ENCODE measurements at regions not wholly inside any gene's neighbourhood (a gene's known extent, or its start where the extent isn't known, plus 50 kb on each side); places are given as distances from the start of the nearest gene placed in this dataset.

GRCh38 chr1:56240400-56240799, 339.0 kb downstream of the PLPP3 start (continued):
- TF ChIP-seq, protein P1, sequence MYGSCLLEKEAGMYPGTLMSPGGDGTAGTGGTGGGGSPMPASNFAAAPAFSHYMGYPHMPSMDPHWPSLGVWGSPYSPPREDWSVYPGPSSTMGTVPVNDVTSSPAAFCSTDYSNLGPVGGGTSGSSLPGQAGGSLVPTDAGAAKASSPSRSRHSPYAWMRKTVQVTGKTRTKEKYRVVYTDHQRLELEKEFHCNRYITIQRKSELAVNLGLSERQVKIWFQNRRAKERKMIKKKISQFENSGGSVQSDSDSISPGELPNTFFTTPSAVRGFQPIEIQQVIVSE (CRISPR knock-in tag; IDR thresholded peaks at IDR 0.05; ENCODE audit: borderline replicate concordance) = no peak

DNA sequence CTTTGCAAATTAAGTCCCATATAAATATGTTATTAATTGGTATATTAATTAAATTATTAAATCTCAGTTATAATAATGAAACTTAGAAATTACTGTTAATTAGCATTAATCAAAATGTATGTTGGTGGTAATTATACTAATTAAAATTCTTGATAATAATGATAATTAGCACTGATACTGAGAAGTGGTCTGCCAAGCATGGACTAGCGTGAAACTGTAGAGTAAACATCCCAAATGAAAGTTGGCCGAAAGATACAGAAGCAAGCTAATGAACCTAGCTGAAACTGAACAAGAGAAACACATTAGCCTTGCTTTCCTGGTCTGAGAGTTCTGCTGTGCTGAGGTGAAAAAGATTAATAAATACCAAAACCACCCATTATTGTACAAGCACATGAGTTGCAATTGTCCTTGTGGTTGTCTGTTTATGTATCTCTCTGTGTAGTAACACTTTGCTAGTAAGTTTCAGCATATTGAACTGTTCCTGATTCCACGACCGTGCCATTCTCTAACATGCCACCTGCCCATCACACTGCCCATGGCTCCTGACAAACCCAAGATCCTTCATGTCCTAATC, 341.8 kb downstream of the PLPP3 start:
- TF ChIP-seq TP53 (CRISPR knock-in tag; IDR thresholded peaks at IDR 0.05) = no peak
- TF ChIP-seq ZNF423 (CRISPR knock-in tag; IDR thresholded peaks at IDR 0.05) = no peak
- no peak for TF ChIP-seq STAT6 (CRISPR knock-in tag; conservative IDR thresholded peaks at IDR 0.05; ENCODE audit: low read depth)
- TF ChIP-seq FOXK1 (CRISPR knock-in tag; IDR thresholded peaks at IDR 0.05) = no peak
- TF ChIP-seq PRDM15 (CRISPR knock-in tag; IDR thresholded peaks at IDR 0.05) = no peak
- no peak for TF ChIP-seq IRF2 (CRISPR knock-in tag; IDR thresholded peaks at IDR 0.05; ENCODE audit: borderline replicate concordance, low read depth)
- TF ChIP-seq, protein P2, sequence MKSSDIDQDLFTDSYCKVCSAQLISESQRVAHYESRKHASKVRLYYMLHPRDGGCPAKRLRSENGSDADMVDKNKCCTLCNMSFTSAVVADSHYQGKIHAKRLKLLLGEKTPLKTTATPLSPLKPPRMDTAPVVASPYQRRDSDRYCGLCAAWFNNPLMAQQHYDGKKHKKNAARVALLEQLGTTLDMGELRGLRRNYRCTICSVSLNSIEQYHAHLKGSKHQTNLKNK (CRISPR knock-in tag; IDR thresholded peaks at IDR 0.05) = no peak
- no peak for TF ChIP-seq RELA (CRISPR knock-in tag; IDR thresholded peaks at IDR 0.05; ENCODE audit: borderline replicate concordance)
- TF ChIP-seq ZNF512 (CRISPR knock-in tag; IDR thresholded peaks at IDR 0.05; ENCODE audit: borderline replicate concordance) = no peak
- POLR2A ChIA-PET = no interaction called here

GRCh38 chr1:56236688-56237087, 342.7 kb downstream of the PLPP3 start:
- Mint-ChIP-seq H3K36me3 (peaks cover 9% of the 10 kb centered on the region; the same call in 1 of the 2 replicates), H3K4me3 (no peak overlapping the region), H3K9me3 (peaks cover 14% of the 10 kb centered on the region), H3K27ac (no peak overlapping the region), H3K27me3 (ENCODE audit: low read depth) (no peaks in the 10 kb centered on the region), H3K4me1 (no peaks in the 10 kb centered on the region)
- TF ChIP-seq SMAD3 (CRISPR knock-in tag; IDR thresholded peaks at IDR 0.05; ENCODE audit: borderline replicate concordance) (no peak), HMGA2 (CRISPR knock-in tag; IDR thresholded peaks at IDR 0.05) (no peak), NFYB (CRISPR knock-in tag; conservative IDR thresholded peaks at IDR 0.05; ENCODE audit: low read depth) (no peak), ZNF263 (CRISPR knock-in tag; IDR thresholded peaks at IDR 0.05; ENCODE audit: low read depth) (no peak), ZNF121 (CRISPR knock-in tag; IDR thresholded peaks at IDR 0.05) (no peak), CBFB (CRISPR knock-in tag; IDR thresholded peaks at IDR 0.05; ENCODE audit: low read depth) (no peak), E2F1 (CRISPR knock-in tag; IDR thresholded peaks at IDR 0.05) (no peak)
- no peak for DNase-seq (ENCODE audit: low spot score)
- ATAC-seq = no peak
- ChIA-PET POLR2A (no interaction called here), CTCF (no interaction called here)

More for the DNA sequence above, 341.8 kb downstream of the PLPP3 start:
- no peaks in the 10 kb centered on the region for H3K27me3 Mint-ChIP-seq (ENCODE audit: low read depth)
- peaks cover 20% of the 10 kb centered on the region for H3K9me3 Mint-ChIP-seq
- no peak overlapping the region for H3K4me3 Mint-ChIP-seq
- no peaks in the 10 kb centered on the region for H3K4me1 Mint-ChIP-seq
- H3K36me3 Mint-ChIP-seq = peaks cover 11% of the 10 kb centered on the region
- ATAC-seq (no peak), DNase-seq (ENCODE audit: low spot score) (no peak)
- no peak overlapping the region for H3K27ac Mint-ChIP-seq
- CTCF ChIA-PET = no interaction called here
